ENCODE measurements at regions not wholly inside any gene's neighbourhood (a gene's known extent, or its start where the extent isn't known, plus 50 kb on each side); places are given as distances from the start of the nearest gene placed in this dataset.

GRCh38 chr5:102014371-102014770 lies 281.7 kb downstream of the SLCO4C1 start:
- ATAC-seq (ENCODE audit: low FRiP score) (no peak), DNase-seq (ENCODE audit: low spot score) (no peak)
- no peak for TF ChIP-seq CTCF (IDR thresholded peaks at IDR 0.05)

DNA sequence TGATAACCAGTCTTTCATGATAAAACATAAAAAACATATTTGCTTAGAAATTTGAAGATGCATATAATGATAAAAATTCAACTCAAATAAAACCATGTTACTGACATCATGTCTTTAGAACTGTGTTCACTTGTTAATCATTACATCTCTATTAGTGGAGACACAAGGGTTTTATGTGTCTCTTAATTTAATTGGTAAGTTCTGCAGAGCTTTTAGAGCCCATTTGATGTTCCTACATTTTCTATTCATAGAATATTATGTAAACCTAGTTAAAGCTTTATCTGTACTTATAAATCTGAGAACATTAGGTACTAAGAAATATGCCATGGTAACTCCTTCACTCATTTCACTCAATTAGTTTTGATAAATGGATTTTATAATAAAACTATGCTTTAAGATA lies 285.4 kb downstream of the SLCO4C1 start:
- ATAC-seq (ENCODE audit: low FRiP score) (no peak), DNase-seq (ENCODE audit: low spot score) (no peak)
- TF ChIP-seq CTCF (IDR thresholded peaks at IDR 0.05): no peak

DNA sequence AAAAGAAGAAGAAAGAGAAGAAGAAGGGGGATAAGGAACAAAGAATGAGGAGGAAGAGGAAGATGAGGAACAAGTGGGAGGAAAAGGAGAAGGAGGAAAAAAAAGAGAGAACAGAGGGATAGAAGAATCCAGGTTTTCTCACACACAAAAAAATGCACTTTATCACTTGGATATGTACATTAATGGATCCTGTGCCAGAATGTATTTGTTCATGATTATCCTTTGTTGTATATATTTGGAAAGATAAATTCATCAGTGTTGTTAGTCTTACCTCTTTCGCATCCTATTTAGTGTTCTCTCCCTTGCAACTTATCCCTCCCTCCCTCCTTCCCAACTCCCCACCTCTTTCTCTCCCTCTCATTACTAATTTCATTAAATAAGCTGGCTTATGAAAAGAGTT lies 298.8 kb downstream of the SLCO4C1 start:
- DNase-seq (ENCODE audit: low spot score) (no peak), ATAC-seq (ENCODE audit: low FRiP score) (no peak)
- TF ChIP-seq CTCF (IDR thresholded peaks at IDR 0.05): no peak

GRCh38 chr5:101995585-101995984 lies 300.5 kb downstream of the SLCO4C1 start:
- no peak for TF ChIP-seq CTCF (IDR thresholded peaks at IDR 0.05)
- ATAC-seq (ENCODE audit: low FRiP score) (no peak), DNase-seq (ENCODE audit: low spot score) (no peak)

GRCh38 chr5:101991486-101991885 lies 304.6 kb downstream of the SLCO4C1 start:
- ATAC-seq (ENCODE audit: low FRiP score) (no peak), DNase-seq (ENCODE audit: low spot score) (no peak)
- TF ChIP-seq CTCF (IDR thresholded peaks at IDR 0.05): no peak

DNA sequence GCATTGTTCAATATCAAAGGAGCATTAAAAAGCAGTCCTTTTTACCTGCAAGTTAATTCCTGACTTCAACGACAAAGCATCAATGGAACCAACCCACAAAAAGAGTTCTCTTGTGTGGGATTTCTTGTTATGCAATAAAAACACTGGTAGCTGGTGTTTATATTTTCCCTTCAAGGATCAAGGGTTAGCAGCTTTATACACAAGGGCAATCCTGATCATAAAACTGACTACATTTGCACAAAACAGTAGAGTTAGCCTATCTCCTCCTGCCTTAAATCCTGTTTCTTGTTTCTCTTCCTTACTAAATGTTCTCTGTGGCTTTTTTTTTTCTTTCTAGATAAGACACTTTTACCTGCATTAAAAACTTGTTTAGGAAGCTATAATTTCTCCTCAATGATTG lies 306.4 kb downstream of the SLCO4C1 start:
- DNase-seq (ENCODE audit: low spot score) (no peak), ATAC-seq (ENCODE audit: low FRiP score) (no peak)
- TF ChIP-seq CTCF (IDR thresholded peaks at IDR 0.05): no peak

GRCh38 chr5:101977729-101978345 lies 318.2 kb downstream of the SLCO4C1 start:
- DNase-seq (ENCODE audit: low spot score) (no peak), ATAC-seq (ENCODE audit: low FRiP score) (no peak)
- no peak for TF ChIP-seq CTCF (IDR thresholded peaks at IDR 0.05)
